SKM-1 treated with dmso at 0.1 percent for 144 hours (cell line): ENCODE measurements at regions not wholly inside any gene's neighbourhood (a gene's known extent, or its start where the extent isn't known, plus 50 kb on each side); places are given as distances from the start of the nearest gene placed in this dataset.

Source experiments
- DNase-seq: peaks from one replicate; lab custom pipeline; 2025; ENCODE audit not compliant: unreplicated experiment; lab: John Stamatoyannopoulos, UW

- DNase-seq, result no peak
These were observed 111.9 kb downstream of the HSPH1 start for GRCh38 chr13:31049833-31050232.

- no peak for DNase-seq
These were observed 112.6 kb downstream of the HSPH1 start for GRCh38 chr13:31049083-31049482.

DNA sequence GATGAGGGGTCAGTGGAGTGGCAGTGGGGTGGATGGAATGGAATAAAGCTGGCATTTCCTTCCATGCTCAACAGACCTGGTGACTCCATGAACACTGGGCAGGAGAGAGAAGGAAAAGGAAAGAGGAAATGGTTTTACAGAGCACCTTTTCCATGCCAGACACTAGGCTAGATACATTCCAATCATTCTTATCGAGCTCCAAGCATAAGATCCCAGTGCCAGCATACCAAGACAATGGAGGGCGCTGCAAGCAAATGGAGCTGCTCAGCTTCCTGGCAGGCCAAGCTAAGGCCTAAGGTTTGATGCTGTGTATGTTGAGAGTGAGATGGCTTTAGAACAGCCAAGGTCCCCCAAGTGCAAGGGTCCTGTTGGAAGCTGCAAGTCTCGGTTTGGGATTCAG lies 113.2 kb downstream of the HSPH1 start:
- no peak for DNase-seq

DNA sequence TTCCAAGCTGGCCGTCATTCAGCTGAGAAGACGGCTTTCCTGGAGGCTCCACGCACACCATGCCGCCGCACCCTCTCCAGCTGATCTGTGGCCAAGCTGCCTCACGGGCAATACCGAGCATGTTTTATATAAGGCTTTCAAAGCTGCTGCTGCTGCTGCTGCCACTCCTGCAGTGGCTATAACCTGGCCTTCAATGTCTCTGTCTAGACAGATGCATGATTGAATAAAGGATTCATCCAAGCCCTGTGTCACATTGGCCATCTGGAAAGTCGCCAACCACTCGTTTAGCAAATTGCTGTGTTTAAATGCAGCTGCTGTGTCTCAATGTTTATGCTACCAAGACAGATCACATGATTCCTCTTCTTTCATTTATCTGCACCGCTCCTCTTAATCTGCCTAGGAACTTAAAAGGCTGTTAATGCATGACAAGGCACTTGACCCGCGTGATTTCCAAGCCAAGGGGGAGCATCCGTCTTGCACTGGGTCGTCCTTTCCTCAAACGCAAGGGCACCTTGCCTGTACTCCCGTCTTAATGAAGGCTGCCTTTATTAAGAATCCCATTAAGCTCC lies 114.3 kb downstream of the TEX26 start:
- no peak for DNase-seq

DNA sequence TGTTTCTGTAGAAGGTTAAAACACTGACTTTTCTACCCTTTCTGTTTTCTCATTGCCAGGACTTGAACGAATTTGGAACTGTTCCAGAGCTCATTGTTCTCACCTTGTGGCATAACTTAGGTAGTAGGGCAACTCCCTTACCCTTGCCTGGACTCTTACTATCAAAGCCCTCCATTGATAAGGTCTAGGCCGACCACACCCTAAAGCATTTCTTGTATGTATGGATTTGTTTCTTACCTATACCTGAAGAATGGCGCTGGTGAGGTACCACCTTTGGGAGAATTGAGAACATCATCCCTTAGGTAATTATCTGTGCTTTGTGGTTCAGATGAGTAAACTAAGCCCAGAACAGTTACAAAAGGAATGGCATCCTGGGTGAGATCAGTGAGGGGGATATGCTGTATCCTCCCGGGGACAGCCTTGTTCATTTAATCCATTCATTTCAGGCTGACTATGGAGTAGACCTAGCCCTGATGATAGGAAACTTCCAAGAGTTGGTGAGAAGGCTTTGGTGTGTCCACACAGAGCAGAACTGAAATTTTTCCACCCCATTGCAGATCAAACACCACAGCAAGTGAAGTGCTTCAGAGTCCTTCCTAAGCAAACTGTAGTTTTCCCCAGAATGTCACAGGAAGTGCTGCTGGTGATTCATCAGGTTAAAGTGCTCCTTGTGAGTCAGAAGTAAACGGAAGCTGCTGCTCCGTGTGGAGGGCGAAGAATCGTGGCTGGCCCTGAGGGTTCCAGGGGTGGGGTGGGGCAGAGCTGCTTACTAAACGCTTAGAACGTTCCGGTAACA lies 113.0 kb downstream of the TEX26 start:
- DNase-seq, result no peak

DNA sequence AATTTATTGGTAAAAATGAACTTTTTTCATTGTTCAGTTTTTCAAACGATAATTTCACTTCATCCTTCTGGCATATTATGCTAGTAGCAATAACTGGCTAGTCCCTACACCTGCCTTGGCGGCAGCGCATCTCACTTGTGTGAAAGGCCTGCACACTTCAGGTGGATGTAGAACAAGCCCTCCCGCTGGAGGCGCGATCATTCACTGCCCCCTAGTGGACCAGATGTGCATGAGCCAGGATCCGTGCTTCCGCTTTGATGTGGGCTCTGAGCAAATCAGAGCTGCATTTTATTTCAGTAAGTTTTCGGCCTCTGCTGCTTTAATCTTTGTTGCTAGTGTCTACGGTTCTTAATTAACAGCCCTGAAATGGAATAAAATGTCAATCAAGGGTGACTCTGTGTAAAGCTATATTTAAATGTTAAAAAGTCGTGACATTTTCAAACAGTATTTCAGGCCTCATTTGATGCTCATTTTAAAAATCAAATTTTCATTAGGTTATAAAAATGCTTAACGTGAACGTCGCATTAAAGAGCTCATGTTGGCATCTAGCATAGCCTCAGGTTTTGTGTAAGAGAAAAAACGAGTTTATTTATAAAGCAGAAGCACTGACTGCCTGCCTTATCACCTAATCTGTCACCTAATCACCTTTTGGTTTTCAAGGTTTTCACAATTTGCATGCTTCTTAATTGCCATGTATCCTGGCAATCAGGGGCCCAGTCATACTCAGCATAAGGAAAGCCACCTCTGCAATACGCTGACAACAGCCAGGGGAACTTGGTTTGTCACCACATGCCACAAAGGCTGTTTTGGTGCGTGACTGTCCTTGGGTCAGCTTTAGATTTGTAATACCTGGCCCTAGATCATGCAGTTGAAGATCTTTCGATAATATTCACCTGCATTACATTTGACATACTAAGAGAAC lies 112.2 kb downstream of the TEX26 start:
- DNase-seq, result peak; percentile 62

DNA sequence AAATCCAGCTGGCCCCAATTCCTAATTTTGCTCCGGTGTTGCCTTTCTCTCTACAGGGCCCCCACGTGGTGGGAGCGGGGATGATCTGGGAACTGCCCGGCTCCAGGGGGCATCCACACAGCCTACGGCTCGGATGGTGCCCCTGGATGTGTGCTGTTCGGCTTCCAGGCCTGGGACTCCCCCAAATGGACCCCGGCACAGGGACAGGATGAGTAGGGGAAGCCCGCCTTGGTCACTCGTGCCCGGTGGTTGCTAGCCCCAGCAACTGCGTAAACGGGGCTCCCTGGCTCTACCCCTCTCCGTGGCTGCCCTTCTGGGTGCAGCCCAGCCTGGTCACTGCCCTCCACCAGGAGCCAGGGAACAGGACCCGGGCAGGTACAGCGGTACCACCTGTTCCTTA lies 111.5 kb downstream of the TEX26 start:
- no peak for DNase-seq

- no peak for DNase-seq
These were observed 110.2 kb downstream of the TEX26 start for GRCh38 chr13:31042481-31043165.

- DNase-seq, result no peak
These were observed 109.6 kb downstream of the TEX26 start for GRCh38 chr13:31042049-31042448.

GRCh38 chr13:31038834-31039552 lies 106.5 kb downstream of the TEX26 start:
- DNase-seq, result peak; percentile 66

DNA sequence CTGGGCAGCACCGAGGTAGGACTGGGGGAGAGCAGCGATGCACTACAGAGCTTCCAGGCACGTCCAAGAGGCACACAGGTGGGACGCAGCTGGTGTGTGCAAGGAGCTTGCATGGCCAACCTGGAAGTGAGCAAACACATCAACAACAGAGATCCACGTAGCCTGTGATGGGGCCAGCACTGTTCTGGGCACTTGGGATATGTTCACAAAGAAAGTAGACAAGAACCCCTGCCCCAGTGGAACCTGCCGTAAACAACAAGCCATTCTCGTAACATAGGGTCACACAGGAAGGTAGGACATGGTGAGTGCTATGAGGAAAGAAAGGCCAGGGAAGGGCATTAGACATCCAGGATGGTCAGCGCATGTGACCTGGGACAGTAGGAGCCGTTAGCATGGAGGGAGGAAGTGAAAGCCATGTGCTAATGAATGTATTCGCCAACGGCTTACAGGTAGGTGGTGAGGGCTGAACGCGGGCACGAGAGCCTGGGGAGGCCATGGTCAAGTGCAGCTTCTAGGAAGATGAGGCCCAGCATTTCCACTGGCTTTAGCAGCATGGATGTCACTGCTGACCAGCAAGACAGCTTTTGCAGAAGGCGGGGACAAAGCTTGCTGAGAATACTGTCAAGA lies 105.5 kb downstream of the TEX26 start:
- DNase-seq, result no peak

DNA sequence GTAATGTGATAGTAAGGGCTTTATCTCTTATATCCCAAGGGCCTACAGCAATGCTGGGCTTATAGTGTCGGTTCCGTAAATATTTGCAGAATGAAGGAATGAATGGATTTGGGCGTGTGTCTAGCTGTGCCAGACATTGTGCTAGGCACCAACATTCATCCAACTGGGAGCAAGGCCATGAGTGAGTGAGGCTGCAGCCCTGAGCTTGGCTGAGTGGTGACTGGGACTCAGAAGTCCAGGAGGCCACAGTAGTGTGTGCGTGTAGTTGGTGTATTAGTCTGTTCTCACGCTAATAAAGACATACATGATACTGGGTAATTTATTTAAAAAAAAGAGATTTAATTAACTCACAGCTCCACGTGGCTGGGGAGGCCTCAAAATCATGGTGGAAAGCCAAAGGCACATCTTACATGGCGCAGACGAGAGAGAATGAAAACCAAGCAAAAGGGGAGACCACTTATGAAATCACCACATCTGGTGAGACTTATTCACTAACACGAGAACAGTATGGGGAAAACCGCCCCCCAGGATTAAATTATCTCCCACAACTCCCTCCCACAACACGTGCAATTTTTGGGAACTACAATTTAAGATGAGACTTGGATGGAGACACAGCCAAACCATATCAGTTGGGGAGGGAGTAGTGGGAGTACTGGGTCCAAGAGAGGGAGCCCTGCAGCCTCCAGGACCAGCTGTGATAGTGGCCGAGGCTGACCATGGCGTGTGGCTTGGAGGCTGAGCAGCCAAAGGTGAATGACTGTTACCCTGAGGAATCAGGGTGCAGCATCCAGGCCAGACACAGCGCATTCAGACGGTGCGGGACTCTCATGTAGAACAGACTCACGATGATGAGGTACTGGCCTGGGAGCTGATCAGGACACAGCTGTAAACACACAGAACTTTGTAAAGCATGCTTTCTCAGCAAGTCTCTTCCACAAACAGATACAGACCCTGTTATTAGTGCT lies 104.6 kb downstream of the TEX26 start:
- DNase-seq, result no peak

GRCh38 chr13:31035185-31035965 lies 102.9 kb downstream of the TEX26 start:
- DNase-seq, result no peak

GRCh38 chr13:31032528-31033113 lies 100.2 kb downstream of the TEX26 start:
- DNase-seq, result no peak

DNA sequence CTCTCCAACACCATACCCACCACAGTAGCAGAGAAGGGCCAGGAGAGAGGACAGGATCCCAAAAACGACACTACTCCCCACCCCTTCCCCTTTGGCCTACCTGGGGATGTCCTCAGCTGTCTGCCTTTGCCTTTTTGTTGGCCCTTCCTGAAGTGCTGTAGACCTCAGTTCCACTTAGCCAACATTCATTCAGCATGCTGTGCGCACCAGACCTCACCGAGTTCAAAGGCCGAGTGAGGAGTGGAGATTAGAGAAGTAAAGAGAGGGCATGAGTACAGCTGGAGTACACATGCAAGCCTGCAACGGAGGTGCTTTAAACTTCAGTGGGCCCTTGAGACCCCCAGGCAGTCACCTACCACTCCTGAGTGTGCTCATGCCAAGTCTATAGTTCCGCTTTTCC lies 99.0 kb downstream of the TEX26 start:
- DNase-seq, result no peak

DNA sequence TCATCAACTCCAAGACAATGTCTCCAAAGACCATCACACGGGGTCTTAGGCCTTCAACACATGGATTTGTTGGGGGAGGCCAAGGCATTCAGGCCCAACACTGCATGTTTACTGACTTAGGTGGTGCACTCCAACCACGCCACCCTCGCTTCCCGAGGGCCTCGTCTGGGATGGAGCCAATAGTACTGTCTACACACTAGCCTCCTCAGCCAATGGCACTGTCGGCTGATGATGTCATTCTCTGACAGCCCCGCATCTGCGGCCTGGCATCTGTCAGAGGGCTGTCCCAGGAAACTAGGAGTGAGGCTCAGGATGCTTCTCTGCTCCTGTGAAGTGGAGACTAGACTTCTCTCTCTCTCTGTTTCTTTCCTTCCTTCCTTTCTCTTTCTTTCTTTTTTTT lies 96.6 kb downstream of the TEX26 start:
- no peak for DNase-seq

GRCh38 chr13:31027136-31027535 lies 94.7 kb downstream of the TEX26 start:
- no peak for DNase-seq
